HL-60/S4 treated with retinoic acid at 250 ng/mL for 4 days and 3 days (cell line): ENCODE measurements at regions not wholly inside any gene's neighbourhood (a gene's known extent, or its start where the extent isn't known, plus 50 kb on each side); places are given as distances from the start of the nearest gene placed in this dataset.

Experiments
- in situ Hi-C: fragments of 300-500 bp; cut with MboI; formaldehyde crosslinking; loops from 2 replicates; pipeline ENCODE4 v1.7.0; 2022; ENCODE audit warnings: low sequenced_read_pairs

DNA sequence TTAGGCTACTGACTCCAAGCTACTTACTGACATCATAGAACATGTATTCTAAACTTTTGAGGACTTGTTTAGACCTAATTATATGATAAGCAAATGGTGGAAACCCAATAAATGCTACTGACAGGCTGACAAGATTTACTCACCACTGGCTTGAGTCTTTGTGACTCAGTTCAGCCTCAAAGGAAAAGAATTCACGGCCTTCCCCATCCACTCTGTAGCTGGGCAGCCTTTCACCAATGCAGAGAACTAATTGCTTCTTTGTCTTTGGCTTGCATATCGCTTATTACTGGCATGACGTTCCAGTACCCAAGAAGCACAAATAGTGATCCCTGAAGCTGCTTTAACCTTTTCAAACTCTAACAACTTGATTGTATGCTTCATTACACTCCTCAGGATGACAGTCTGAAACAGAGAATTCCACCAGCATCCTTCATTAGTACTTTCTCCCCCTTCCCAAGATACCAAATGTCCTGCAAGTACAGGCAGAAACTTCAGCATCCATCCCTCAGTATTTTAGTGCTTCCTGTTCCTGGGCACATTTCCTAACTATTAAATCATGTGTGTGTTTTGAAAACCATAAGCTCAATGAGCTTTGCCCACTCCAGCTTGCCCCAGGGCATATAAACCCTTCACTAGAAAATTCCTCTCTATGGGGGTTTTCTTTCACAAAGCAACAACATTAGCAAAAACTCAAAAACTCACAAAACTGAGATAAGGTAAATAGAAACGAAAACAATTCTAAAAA, 298.1 kb upstream of the SLC7A11 start:
- in situ Hi-C loops = no loop called here

DNA sequence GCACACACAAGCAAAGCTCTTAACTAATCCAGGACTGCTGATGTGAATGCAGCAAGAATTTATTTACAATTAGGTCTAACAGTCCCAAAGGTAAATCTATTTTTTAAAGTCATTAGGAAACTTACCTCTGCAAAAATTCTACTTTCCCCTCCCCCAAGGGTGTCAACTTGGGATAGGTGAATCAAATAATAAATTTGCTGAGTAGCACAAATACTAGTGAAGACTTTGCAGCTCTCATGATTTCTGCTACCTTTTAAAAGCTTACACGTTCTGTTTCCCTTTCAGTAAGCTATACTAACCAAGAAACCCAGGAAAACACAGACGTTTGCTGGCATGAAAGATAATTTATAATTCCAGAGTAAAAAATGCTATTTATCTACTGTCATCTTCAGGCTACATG, 296.6 kb upstream of the SLC7A11 start:
- in situ Hi-C loops = no loop called here

DNA sequence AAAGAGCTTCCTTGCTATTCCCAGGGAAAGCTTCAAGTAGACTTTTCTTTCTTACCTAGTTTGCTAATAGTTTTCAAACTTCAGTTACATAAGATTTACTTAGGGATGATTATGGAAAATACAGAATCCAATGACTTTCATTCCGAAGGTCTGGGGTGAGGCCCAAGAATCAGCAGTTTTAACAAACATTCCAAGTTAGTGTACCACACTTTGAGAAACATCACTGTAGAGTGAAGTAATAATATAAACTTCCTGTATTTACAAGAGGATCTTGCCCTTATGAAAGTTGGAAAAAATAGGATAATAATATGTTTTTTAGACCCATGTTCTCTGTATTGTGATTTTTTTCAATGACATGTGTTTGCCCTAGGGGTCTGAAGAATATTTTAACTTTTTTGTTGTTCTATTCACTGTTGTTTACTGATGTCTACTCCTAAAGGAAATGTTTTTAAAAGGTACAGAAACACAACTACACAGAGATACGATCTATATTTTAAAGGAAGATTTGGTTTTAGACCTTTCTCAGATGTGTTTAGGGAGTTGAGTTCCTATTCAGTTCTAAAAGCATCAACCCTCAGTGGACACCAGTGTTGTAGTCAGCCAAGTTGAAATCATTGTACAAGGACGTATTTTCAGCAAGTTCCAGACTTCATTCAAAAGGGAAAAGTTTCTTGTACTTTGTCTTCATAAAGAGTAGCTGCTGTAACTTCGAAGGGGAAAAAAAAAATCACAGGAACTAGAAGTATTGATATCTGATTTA, 295.8 kb upstream of the SLC7A11 start:
- in situ Hi-C loops = no loop called here

DNA sequence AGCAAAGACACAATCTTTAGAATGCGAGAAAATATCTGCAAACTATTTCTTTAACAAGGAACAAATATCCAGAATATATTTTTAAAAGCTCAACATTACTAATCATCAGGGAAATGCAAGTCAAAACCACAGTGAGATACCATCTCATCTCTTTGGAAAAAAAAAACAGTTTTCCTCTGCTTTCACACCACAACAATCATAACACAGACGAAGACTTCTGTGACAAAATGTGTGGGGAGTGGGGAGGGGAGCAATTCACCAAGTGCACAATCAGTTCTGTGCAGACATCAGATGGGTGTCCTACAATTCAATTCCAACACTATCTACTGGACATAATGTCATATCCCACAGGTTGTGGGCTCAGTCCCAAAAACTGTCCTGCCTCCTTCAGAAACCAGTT, 293.2 kb upstream of the SLC7A11 start:
- in situ Hi-C loops = no loop called here

DNA sequence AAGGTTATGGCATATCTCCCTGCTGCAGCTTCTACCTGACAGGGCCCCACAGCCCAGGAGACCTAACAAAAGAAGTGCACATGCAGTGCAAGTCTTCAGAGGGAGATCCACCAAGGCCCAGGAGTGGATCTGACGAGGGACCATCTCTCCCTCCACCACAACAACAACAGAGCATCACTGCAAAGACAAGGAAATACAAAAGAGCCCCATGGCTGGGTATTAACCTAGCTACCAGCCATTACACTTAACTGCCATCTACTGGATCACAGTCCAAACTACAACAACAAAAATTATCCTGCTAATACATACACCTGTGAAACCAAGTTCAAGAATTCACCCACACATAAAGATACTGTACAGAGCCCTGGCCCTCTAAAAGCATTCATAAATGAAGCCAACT, 280.2 kb upstream of the SLC7A11 start:
- in situ Hi-C loops = loop anchor here (25.0 kb wide), 1 partner anchor 485 kb away; no protein-coding TSS in a partner anchor

GRCh38 chr4:138521809-138522208, 279.7 kb upstream of the SLC7A11 start:
- in situ Hi-C loops = loop anchor here (25.0 kb wide), 1 partner anchor 485 kb away; no protein-coding TSS in a partner anchor

DNA sequence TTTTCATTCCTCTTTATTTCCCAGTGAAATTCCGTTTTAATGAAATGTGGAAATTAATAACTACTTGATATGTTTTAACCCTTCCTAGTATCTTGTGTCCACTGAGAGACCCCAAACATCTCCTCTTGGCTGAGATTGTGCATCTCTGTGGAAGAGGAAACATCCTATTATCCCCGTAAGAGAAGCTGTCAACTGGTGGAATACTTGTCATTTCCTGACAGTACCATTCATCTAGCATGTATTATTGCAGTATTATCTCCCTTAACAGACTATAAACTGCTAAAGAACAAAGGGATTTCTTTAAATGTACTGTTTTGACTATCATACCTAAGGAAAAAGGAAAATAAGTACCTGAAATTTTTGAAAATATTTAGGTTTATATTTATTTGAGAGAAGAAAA, 277.3 kb upstream of the SLC7A11 start:
- in situ Hi-C loops = loop anchor here (25.0 kb wide), 1 partner anchor 482 kb away; no protein-coding TSS in a partner anchor

DNA sequence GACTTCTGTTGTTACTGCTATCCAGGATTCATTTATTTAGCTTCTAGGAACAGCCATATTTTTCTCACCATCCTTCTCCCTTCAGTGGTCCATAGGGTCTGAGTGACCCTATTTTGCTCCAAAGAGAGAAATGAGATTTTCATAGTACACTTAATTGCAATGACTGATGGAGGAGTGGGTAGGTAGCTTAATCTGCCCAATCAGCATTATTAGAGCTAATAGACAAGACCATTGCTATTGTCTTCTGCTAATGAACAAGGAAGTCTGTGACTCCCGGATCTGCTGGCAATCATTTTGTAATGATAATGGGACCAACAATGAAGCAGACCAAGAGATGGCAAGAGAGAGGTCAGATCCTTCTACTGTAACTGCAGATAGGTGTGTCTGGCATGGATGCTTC, 271.4 kb upstream of the SLC7A11 start:
- in situ Hi-C loops = loop anchor here (25.0 kb wide), 1 partner anchor 476 kb away; no protein-coding TSS in a partner anchor

DNA sequence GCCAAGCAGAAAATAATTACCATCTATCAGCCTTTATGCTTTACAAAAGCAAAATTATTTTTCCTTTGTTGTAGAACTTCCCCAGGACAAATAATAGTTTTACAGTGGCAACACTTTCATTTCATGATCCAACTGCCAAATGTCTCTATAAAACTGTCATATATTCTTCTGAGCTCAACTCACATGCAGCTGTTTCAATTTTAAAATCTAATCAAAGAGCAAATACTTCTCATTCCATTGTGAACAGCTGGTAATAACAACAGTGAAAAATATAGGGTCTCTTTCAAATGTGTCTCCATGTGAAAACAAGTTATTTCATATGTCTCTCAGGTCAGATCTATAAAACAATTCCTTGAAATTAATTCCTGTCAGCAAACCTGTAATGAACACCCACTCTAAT, 270.6 kb upstream of the SLC7A11 start:
- in situ Hi-C loops = loop anchor here (25.0 kb wide), 1 partner anchor 475 kb away; no protein-coding TSS in a partner anchor

DNA sequence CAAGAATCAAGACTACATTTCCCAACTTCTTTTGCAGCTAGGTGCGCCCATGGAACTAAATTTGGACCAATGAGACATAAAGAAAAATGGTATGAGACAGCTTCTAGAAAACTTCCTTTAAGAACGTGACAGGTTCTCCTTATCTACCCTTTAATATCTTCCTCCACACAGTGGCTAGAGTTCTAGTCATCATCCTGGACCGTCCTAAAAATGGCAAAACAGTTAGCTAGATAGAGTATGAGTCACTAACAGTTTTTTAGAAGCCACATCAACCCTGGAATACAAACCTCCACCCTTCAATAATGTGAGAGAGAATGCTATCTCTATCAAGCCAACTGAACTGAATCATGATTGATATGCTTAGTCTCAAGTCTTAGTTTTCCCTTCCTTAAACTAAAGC, 267.9 kb upstream of the SLC7A11 start:
- in situ Hi-C loops = loop anchor here (25.0 kb wide), 1 partner anchor 473 kb away; no protein-coding TSS in a partner anchor

- in situ Hi-C loops = loop anchor here (25.0 kb wide), 1 partner anchor 472 kb away; no protein-coding TSS in a partner anchor
These were observed 267.2 kb upstream of the SLC7A11 start for GRCh38 chr4:138509346-138509745.

- in situ Hi-C loops = loop anchor here (25.0 kb wide), 1 partner anchor 470 kb away; no protein-coding TSS in a partner anchor
These were observed 265.4 kb upstream of the SLC7A11 start for GRCh38 chr4:138507522-138507921.

DNA sequence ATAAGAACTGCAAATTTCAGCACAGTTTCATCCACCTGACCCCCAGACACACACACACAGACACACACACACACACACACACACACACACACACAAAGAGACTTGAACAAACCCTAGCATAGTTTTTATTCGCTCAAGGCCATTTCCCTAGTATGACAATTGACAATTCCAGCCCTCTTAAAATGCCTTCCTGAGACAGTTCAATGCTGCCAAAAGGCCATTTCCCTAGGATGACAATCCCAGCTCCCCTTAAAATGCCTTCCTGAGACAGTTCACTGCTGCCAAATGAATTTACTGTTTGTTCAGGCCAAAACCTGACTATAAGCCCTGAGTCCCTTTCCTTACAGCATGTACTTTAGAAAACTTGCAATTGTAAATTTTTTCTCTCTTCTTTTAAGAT, 259.5 kb upstream of the SLC7A11 start:
- in situ Hi-C loops = loop anchor here (25.0 kb wide), 1 partner anchor 464 kb away; no protein-coding TSS in a partner anchor

- in situ Hi-C loops = loop anchor here (25.0 kb wide), 1 partner anchor 464 kb away; no protein-coding TSS in a partner anchor
These were observed 258.7 kb upstream of the SLC7A11 start for GRCh38 chr4:138500869-138501268.

DNA sequence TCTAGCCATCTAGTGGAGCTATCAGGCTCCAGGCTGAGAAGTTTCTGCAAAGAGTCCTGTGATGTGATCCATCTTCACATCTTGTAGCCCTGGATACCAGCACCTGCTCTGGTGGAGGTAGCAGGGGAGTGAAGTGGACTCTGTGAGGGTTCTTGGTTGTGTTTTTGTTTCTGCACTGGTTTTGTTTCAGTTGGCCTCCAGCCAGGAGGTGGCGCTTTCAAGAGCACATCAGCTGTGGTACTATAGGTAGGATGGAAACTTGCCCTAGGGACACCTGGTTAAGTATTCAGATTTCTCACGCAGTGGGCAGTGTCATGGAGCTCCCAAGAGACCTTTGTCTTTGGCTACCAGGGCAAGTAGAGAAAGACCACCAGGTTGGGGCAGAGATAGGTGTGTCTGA, 257.5 kb upstream of the SLC7A11 start:
- in situ Hi-C loops = loop anchor here (25.0 kb wide), 1 partner anchor 462 kb away; no protein-coding TSS in a partner anchor

- in situ Hi-C loops = no loop called here
These were observed 252.8 kb upstream of the SLC7A11 start for GRCh38 chr4:138494931-138495330.

GRCh38 chr4:138494116-138494515, 252.0 kb upstream of the SLC7A11 start:
- in situ Hi-C loops = no loop called here

- in situ Hi-C loops = no loop called here
These were observed 250.0 kb upstream of the SLC7A11 start for GRCh38 chr4:138492176-138492575.

DNA sequence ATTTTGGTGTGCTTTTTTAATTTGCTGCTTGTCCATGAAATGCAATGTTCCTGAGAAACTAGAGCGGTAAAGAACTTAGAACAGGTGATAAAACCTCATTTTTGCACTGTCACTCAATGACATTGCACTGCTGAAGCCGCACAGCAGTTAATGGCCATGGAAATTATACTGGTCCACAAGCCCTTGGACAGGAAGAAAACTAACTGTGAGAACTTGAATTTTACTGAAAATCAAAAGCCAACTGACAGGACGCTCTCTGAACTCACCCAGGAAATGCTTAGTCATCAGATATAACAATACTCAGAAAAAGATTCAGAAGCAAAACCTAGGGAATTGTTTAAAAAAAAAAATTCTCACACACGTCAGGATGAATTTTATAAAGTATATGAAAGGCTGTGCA, 246.4 kb upstream of the SLC7A11 start:
- in situ Hi-C loops = no loop called here

GRCh38 chr4:138487670-138488069, 245.5 kb upstream of the SLC7A11 start:
- in situ Hi-C loops = no loop called here

- in situ Hi-C loops = no loop called here
These were observed 245.1 kb upstream of the SLC7A11 start for GRCh38 chr4:138487230-138487629.

GRCh38 chr4:138485498-138485897, 243.3 kb upstream of the SLC7A11 start:
- in situ Hi-C loops = no loop called here
